Prostate gland (tissue), 2 donors: ENCODE measurements at regions not wholly inside any gene's neighbourhood (a gene's known extent, or its start where the extent isn't known, plus 50 kb on each side); places are given as distances from the start of the nearest gene placed in this dataset.

Experiments
- DNase-seq: peaks from one replicate; pipeline ENCODE4 v3.0.0-alpha.2; 2019; ENCODE audit warnings: low spot score
- H3K27ac ChIP-seq, 2 donors: fragments of 200-600 bp; sonication (generic); 2 replicates each; pipeline ENCODE4 v1.5.1; 2017 to 2019
- H3K27me3 ChIP-seq: fragments of 200-600 bp; sonication (generic); replicated peaks from 2 replicates; pipeline ENCODE4 v1.5.1; 2019; ENCODE audit not compliant: insufficient read depth
- H3K36me3 ChIP-seq, 2 donors: fragments of 200-600 bp; sonication (generic); 1 replicate in 1 of 2; 2 replicates in 1 of 2; pipeline versions ENCODE4 v1.5.1 to v1.8.1; 2017 to 2019
- H3K4me1 ChIP-seq: fragments of 200-600 bp; sonication (generic); replicated peaks from 2 replicates; pipeline ENCODE4 v1.5.1; 2019
- H3K4me3 ChIP-seq, 2 donors: fragments of 200-600 bp; sonication (generic); 2 replicates each; pipeline ENCODE4 v1.5.1; 2017 to 2019
- H3K9me3 ChIP-seq: fragments of 200-600 bp; sonication (generic); 2 replicates; pipeline ENCODE4 v1.5.1; 2017
- CTCF ChIP-seq, 4 experiments: fragments of 200-600 bp in 2 of 4; fragments of 450-650 bp in 2 of 4; sonication (generic) in 2 of 4; IDR thresholded peaks; 1 replicate in 3 of 4; 2 replicates in 1 of 4; pipeline ENCODE4 v1.5.1; 2016 to 2019; ENCODE audit warnings: antibody characterized with exemption in 4 of 4, mild to moderate bottlenecking in 2 of 4, moderate library complexity in 2 of 4
- POLR2A ChIP-seq: fragments of 450-650 bp; IDR thresholded peaks from one replicate; pipeline ENCODE4 v1.6.1; 2016; ENCODE audit warnings: antibody characterized with exemption, mild to moderate bottlenecking
- POLR2AphosphoS5 ChIP-seq: sonication (generic); formaldehyde crosslinking; IDR thresholded peaks from one replicate; pipeline ENCODE4 v1.6.1; 2017; ENCODE audit warnings: antibody characterized with exemption
- WGBS: methylation state at CpG from one replicate; pipeline ENCODE4 v1.1.5; 2018; 5-methylcytosine and 5-hydroxymethylcytosine counted together
- intact Hi-C: fragments of 100-400 bp; cut with DNase I; formaldehyde crosslinking; loops from one replicate; pipeline ENCODE4 v1.14.2; 2022

GRCh38 chr1:242747233-242747632, 222.7 kb upstream of the PLD5 start:
- 86% methylated on average over 5 of the region's 5 CpGs for WGBS
- no peak for TF ChIP-seq CTCF (IDR thresholded peaks at IDR 0.05)
- TF ChIP-seq POLR2AphosphoS5, result no peak
- TF ChIP-seq POLR2A, result no peak
- no peaks in the 10 kb centered on the region for H3K36me3 ChIP-seq
- H3K9me3 ChIP-seq, result no peaks in the 10 kb centered on the region
- no peaks in the 10 kb centered on the region for H3K27me3 ChIP-seq
- intact Hi-C loops, result no loop called here
- no peak overlapping the region for H3K4me3 ChIP-seq
- no peaks in the 10 kb centered on the region for H3K4me1 ChIP-seq
- H3K27ac ChIP-seq, result no peak overlapping the region
- no peak for DNase-seq

- Histone ChIP-seq H3K36me3 (no peaks in the 10 kb centered on the region), H3K4me1 (no peaks in the 10 kb centered on the region), H3K27ac (no peak overlapping the region), H3K4me3 (no peak overlapping the region), H3K9me3 (no peaks in the 10 kb centered on the region), H3K27me3 (no peaks in the 10 kb centered on the region)
- DNase-seq, result no peak
- TF ChIP-seq POLR2AphosphoS5 (no peak), CTCF (IDR thresholded peaks at IDR 0.05) (no peak), POLR2A (no peak)
- WGBS, result 63% methylated on average over 1 of the region's 1 CpG
- intact Hi-C loops, result no loop called here
Observed at GRCh38 chr1:242745079-242745478, 220.6 kb upstream of the PLD5 start.

GRCh38 chr1:242743983-242744780, 219.7 kb upstream of the PLD5 start:
- Histone ChIP-seq H3K4me3 (no peak overlapping the region), H3K27ac (no peak overlapping the region), H3K27me3 (no peaks in the 10 kb centered on the region), H3K36me3 (no peaks in the 10 kb centered on the region), H3K4me1 (no peaks in the 10 kb centered on the region), H3K9me3 (no peaks in the 10 kb centered on the region)
- TF ChIP-seq CTCF (IDR thresholded peaks at IDR 0.05) (no peak), POLR2AphosphoS5 (no peak), POLR2A (no peak)
- no peak for DNase-seq
- WGBS, result 95% methylated on average over 6 of the region's 6 CpGs
- intact Hi-C loops, result no loop called here

- Histone ChIP-seq H3K9me3 (no peaks in the 10 kb centered on the region), H3K27ac (no peak overlapping the region), H3K4me1 (no peaks in the 10 kb centered on the region), H3K4me3 (no peak overlapping the region), H3K27me3 (no peaks in the 10 kb centered on the region), H3K36me3 (no peaks in the 10 kb centered on the region)
- intact Hi-C loops, result no loop called here
- no peak for DNase-seq
- WGBS, result 57% methylated on average over 9 of the region's 9 CpGs
- TF ChIP-seq CTCF (IDR thresholded peaks at IDR 0.05), result no peak
- TF ChIP-seq POLR2A, result no peak
- TF ChIP-seq POLR2AphosphoS5, result no peak
Observed at GRCh38 chr1:242738702-242739645, 214.5 kb upstream of the PLD5 start.
